GM19238 (cell line): ENCODE measurements at regions not wholly inside any gene's neighbourhood (a gene's known extent, or its start where the extent isn't known, plus 50 kb on each side); places are given as distances from the start of the nearest gene placed in this dataset.
"Not testable (repeated sequence)": the region's sequence is repeated elsewhere in the genome, so short reads cannot be mapped to it uniquely, and the experiment has no call there.

Experiments
- DNase-seq: peaks from one replicate; pipeline ENCODE4 v3.0.0; 2011; ENCODE audit warnings: low spot score; ENCODE audit not compliant: insufficient read length

DNA sequence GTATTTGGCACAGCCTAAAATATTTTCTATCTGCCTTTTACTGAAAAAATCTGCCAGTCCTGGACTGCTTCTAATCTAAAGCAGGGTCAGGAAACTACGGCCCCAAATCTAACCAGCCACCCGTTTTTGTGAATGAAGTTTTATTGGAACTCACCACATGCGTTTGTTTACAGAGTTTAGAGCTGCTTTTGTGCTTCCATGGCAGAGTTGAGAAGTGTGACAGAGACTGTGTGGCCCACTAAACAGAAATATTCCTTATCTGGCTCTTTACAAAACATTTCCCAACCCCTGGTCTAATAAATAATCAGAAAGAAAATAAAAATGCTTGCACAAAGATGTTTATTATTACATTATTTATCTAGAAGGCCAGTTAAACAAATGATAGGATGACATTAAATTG, 110.2 kb downstream of the COPRS start:
- DNase-seq: no peak

DNA sequence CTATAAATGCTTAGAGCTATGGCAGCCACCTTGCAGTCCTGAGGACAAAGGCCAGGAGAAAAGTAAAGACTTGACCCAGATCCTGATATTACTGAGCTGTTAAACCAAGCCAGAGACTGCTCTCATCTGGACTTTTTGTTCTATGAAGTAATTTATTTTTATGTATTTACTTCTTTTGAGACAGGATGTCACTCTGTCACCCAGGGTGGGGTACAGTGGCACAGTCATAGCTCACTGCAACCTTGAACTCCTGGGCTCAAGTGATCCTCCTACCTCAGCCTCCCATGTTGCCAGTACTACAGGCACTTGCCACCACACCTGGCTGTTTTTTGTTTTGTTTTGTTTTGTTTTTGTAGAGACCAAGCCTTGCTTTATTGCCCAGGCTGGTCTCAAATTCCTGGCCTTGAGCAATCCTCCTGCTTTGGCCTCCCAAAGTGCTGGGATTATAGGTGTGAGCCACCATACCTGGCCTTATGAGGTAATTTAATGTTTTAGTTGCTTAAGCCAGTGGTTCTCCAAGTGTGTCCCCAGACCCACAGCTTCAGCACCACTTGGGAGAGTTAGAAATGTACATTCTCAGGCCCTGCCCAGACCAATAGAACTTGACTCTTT, 112.1 kb downstream of the COPRS start:
- no peak for DNase-seq

DNA sequence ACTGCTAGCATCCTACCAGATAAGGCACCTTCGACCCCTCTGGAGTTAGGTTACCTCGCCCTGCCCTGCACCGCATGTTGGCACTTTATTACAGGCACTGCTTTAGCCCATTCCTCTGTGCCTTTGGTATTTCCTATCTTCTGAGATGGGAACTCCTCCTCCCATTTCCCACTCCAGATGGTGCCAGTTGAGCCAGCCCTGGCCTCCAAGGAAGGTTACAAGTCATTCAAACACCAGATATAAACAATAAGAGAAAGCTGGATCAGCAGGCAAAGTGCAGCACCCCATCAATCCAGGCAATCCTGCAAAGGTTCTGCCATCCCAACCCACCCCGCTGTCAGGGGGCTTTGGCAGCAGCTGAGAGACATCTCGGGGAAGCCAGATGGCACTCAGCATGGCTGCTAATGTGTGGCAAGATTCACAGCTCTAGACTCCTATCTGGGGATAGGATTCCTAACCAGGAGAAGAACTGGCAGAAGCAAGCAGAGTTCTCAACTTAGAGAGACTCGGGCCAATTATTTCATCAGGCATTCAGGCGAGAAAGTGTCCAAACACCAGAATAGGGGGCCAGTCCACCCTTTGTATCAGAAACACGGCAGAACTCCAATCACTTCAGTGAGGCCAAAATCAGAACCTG, 113.0 kb downstream of the COPRS start:
- no peak for DNase-seq

DNA sequence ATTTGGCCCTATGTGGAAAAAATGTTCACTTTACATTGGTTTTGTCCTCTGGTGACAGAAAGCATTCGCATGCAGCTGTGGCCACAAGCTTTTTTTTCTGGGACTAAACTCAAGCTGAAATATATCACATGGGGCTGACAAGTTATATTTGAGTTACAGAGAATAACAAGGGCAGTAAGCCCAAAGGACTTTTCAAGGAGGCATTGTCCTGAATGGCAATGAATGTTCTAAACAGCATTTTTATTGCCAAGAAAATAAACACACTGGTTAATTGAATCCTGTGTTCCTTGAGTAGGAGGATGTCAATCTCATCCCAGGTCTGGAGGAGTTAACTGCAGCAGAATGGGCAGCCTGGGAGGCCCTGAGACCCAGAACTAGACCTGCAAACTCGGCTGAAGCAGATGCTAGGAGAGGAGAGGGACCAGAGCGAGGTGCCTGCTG, 114.5 kb downstream of the COPRS start:
- no peak for DNase-seq

DNA sequence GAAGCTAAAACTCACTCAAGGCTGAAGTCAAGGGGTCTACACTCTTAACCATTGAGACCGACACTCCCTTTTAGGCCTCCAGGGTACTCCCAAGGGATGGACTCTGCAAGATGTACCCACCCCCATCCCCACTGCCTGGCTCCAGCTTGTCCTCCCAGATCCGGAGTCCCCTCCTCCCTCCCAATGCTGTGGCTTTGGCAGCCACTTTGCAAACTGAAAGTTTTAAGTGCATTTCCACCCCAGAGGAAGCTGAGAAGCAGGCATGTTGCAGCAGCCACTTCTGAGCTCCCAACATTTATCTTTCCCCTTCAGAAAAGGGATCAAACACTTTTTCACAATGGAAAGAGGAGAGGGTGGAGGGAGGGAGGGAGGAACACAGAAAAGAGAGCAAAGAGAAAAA, 115.2 kb downstream of the COPRS start:
- DNase-seq: no peak

DNA sequence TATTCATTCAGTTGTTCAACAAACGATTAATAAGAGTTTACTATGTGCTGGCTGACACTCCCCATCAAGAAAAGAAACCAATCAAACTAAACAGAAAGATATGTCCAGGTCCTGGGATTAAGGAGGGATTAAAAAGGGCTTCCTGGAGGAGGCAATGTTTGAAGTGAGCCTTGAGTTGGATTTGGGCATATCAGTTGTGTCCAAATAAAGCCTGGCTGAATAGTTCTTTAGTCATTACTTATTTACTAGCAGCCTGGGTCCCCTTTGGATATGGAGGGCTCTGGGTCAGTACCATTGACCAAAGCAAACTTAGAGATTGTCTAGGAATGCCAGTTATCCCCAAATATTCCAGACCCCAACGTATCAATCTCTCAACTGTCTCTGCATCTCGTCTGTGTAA, 117.7 kb downstream of the COPRS start:
- DNase-seq: no peak

DNA sequence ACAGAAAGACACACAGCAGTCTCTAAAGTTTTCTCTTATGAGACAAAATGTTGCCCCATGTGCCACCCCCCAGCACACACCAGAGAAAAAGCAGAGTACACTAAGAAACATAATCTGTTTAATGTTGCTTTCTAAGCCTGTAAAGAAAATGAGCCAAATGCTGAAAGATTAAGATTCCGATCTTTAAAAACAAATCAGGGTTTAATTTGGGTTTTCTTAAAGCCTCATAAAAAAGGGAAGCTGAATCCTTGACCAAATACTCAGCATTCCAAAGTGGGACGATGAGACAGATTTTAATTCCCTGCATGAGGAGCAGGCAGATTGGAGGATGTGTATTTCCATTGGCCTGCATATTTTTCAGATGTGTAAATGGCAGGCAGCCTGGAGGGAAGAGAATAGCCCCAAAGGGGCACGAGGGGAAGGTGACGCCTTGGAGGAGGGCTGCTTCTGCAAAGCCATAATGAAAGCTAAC, 118.4 kb downstream of the COPRS start:
- no peak for DNase-seq

DNA sequence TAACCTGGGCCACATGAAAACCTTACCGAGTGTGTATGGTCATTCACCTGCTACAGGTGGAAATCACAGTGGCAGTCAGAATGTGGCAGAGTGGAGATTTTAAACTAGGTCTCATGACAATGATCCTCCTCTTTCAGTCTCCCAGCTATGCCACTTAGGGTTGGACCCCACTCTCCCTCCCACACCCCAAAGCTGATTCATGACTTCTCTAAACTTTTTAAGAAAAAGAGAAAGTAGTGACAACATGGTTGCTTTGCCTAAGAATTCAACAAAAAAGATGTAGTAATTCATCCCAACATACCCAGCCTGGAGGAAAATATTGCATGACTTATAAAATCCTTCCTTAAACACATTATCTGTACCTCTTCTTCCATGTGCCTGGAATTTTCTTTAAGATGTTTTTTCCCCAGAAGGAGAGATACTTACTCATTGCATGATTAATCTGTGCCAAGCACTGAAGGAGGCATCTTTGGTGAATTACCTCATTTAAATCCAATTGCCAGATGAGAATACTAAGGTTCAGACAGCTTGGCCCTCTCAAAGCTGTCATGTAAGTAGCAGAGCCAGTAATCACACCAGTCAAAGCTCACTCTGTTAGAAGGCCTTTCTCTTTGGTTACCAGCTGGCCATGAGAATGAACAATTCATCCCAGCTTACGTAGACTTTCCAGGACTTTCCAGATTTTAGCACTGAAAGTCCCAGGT, 119.9 kb downstream of the COPRS start:
- no peak for DNase-seq

DNA sequence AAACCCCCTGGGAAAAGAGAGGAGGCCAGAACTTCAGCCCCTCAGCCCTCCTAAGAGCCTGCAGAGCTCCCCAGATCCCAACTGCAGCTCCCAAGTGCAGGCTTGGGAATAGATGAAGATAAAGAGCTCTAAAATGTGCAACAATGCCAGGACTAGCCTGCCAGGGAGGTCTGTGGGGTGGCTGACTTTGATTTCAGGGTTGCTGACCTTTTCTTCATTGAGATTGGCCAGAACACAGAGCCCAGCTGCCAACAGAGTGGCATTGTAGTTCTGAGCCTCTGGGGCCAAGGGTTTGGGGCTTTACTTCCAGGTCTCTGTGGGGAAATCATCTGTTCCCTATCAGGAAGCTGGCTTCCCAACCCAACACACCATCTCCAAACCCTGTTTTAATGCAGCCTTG, 120.6 kb downstream of the COPRS start:
- DNase-seq: no peak

DNA sequence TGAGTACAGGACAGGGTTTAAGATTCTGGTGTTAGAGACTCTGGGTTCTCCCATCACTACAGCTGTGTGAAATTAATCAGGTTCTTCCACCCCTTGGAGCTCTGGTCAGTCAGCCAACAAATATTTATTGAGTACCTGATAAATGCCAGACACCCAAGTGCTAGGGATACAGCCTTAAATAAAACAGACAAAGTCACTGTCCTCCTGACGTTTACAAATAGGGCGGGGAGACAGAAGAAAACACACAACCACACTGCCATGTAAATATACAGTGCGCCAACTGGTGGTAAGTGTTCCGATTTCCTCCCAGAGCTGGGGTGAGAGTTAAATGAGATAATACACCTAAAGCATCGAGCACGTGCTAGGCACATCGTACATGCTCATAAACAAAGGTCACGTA, 121.0 kb downstream of the COPRS start:
- no peak for DNase-seq

DNA sequence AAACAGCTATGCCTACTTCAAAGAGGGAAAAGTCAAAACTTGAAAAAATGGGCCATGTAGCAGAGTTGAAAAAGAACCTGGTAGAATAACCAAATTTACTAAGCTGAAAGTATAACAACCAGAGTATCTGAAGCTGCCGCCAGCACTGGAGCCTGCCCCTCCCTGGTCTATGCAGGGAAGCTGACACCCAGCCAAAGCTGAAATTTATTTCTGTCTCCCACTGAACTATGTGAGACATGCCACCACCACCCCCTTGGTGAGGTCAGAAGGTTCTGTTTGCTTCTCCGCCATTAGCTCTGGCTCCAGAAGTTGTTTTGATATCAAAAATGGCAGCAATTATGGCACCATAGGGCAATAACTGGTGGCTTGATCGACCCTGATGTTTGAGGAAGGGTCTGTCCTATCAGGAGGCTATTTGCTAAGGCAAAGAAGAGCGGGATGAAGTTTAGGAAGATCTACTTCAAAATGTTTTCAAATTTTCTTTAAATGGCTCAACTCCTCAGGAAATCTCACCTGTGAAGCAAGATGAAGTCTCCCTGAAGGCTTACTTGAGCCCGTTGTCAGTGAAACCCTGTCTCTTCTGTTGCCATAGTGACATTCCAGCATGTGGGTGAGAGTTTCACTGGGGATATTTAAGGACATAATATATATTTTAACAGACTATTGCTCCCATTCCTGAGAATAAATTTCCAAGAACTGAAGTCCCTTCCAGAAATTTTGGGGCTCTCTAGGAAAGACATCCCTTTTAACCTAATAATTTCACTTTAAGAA, 122.0 kb downstream of the COPRS start:
- DNase-seq: no peak

DNA sequence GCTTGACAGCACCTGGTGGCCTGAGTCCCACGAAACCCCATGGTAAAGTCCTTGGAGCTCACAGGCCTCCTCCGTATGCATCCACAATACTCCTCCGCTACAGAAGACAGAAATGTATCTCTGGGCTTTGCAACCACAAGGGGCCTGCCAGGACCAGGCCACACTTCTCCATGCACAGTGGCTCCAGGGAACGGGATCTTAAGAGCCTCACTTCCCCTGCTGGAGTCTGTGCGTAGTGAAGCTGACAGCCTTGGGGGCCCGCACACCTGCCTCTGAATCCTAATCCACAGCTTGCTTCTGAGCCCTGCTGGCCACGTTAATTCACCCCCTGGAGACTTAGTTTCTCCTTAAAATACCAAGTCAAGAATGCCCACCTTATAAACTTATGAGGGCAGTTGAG, 125.7 kb downstream of the COPRS start:
- DNase-seq: no peak

DNA sequence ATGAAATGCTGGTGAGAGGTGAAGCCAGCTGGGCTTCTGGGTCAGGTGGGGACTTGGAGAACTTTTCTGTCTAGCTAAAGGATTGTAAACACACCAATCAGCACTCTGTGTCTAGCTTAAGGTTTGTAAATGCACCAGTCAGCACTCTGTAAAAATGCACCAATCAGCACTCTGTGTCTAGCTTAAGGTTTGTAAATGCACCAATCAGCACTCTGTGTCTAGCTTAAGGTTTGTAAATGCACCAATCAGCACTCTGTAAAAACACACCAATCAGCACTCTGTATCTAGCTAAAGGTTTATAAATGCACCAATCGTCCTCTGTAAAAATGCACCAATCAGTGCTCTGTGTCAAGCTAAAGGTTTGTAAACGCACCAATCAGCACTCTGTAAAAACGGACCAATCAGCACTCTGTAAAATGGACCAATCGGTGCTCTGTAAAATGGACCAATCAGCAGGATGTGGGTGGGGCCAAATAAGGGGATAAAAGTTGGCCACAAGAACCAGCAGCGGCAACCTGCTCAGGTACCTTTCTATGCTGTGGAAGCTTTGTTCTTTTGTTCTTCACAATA, 127.4 kb downstream of the COPRS start:
- DNase-seq: not testable (repeated sequence)

DNA sequence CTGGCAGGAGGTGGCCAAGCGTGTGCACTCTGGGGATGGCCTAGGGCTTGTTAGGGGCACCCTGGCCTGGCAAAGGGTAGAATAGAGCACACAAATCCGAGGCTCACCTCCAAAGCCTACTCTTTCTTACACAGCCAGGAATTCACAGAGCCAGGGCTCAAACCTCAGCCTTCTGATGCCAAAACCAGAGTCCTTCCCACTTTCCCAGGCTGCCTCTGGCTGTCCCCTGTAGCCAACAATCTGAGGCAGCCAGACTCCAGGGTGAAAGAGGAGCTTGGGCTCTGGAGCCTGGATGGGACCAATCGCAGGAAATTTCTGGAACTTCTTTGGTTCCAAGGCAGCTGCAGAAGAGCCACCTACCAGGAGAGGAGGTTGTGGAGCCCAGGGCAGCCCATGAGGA, 127.9 kb downstream of the COPRS start:
- no peak for DNase-seq

DNA sequence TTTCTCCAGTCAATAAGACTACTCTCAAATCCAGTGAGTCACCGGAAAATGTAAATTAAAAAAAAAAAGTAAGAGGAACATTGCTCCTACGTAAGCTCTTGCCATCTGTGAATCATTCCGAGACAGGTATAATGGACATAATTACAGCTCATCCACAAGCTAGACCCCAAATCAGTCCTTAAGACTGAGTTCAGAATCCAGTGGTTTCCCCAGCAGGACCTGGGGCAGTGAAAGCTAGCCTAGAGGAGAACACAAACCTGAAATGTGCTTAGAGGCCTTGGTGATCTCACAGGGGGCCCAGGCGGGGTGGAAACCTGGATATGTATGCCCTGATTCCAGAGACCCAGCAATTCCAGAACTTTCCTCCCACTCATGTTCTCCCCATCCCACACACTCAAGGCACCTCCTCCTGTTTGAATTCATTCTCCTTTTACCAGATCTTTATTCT, 132.0 kb downstream of the COPRS start:
- no peak for DNase-seq

DNA sequence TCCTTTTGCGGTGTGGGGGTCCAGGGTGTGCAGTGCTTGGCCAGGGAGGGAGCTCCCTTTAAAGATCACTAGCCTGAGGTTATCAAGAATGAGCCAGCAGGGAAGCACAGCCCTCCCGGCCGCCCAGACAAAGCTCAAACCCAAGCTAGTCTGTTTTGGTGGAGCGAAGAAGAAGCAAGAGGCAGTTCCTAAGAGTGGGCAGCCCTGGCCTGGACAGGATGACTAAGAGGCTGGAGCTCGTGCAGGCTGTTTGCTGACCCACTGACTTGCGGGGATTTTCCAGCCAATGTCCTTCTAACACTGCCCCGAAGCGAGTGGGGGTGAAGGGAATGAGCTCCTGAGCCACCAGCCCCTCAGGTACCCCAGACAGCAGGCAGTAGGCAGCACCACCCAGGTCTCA, 134.4 kb downstream of the COPRS start:
- DNase-seq: no peak

DNA sequence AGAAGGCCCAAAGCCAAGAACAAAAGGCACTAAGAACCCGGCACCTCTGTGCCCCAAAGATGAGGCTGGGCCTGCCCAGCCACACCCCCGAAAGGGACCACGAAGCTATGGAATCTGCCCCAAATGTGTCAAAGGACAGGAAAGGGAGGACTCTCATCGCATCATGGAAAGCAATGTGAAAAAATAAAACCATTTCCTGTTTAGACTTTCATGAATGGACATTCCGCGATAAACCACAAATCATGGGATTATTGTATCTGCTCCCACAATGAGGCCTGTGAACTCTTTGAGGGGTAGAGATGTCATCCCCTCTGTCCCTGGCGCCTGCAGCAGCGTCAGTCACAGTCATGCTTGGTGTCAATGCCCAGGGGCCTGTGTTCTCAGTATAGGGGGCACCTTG, 135.0 kb downstream of the COPRS start:
- DNase-seq: no peak

DNA sequence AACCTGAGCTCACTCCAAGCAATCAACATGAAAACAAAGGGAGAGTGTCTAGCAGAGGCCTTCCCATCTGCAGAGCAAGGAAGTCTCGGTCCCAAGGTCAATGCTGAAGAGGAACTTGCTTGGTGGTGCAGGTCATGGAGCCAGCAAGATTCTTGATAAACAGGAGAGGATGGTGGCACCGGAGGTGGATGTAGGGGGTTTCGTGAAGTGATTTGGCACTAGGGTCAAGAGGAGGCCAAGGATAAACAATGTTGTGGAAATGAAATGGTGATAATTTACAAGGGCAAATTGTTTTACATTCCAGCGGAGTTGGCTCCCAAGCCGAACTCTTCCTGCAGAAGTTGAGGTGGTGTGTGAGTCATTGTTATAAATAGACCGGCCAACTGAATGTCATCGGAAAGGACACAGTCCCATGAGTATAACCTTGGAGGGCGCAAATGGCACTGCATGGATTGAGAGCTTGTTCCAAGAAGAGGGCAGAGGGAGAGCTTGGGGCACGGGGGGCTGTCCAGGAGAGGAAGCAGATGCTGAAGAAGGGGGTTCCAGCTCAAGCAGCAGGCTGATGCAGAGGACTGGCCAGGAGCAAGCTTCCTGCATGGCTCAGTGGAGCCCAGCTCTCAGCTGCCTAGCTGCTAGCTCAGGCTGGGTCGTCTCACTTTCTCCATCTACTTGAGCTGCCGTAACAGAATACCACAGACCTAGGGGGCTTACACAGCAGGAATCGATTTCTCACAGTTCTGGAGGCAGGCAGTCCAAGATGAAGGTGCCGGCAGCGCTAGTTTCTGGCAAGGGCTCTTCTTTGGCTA, 136.6 kb downstream of the COPRS start:
- DNase-seq: no peak

DNA sequence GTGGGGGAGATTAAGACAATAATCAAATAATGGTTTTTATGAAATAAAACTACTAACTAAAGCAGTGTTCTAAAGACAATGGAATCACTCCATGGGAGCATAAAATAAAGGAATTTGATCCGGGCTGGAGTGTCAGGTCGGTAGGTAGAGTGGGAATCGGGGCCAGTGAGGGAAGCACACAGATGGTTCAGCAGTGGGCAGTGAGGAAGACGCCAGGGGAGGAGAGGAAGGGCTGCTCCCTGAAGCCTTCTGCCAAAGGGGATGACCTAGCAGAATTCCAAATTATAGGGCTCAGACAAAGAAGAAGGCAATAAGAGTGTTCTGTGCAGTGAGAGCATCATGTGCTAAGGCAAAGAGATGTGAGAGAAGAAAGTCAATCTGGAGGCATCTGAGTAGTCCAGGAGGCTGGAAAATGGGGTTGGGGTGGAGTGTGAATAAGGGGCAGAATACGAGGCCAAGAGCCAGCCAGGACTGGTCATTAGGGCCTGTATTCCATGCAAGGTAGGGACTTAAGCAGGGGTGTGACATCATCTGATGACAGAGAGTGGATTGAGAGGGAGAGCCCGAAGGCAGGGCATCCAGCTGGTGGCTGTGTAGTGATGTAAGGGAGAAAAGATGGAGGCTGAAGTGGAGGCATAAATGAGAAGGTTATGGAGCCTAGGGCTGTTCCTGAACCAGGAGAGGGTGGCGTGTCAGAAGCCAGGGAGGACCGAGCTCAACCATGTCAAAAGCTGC, 137.6 kb downstream of the COPRS start:
- no peak for DNase-seq

DNA sequence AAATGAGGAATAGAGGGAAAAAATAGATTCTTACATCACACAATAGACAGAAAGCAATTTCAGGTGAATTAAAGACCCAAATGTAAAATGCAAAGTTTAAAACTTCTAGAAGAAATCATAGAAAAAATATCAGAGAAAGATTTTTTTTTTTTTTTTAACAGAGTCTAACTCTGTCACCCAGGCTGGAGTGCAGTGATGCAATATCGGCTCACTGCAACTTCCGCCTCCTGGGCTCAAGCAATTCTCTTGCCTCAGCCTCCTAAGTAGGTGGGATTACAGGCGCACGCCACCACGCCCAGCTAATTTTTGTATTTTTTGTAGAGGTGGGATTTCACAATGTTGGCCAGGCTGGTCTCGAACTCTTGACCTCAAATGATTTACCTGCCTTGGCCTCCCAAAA, 141.8 kb downstream of the COPRS start:
- not testable (repeated sequence) for DNase-seq
